NCI-H2107 treated with DMSO at 0.1 percent for 48 hours (cell line): ENCODE measurements at regions not wholly inside any gene's neighbourhood (a gene's known extent, or its start where the extent isn't known, plus 50 kb on each side); places are given as distances from the start of the nearest gene placed in this dataset.

Source experiments
- DNase-seq: peaks from one replicate; lab custom pipeline; 2025; ENCODE audit not compliant: unreplicated experiment; lab: John Stamatoyannopoulos, UW

DNA sequence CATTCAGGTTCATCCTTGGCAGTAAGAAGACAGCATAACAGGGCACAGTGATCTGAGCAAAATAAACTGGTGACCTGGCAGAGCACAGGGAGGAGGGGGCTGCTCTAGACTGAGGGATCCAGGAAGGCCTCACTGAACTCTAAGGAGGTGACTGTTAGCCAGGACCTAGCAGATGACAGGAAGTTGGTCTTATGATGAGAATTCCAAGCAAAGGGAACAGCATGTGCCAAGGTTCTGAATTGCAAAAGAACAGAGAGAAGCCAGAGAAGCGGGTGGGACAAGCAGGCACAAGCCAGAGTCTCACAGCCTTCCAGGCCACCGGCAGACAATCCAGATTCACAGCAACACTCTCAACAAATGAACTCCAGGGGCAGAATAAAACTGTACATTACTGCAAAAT, 152.7 kb upstream of the PTPRM start:
- no peak for DNase-seq

DNA sequence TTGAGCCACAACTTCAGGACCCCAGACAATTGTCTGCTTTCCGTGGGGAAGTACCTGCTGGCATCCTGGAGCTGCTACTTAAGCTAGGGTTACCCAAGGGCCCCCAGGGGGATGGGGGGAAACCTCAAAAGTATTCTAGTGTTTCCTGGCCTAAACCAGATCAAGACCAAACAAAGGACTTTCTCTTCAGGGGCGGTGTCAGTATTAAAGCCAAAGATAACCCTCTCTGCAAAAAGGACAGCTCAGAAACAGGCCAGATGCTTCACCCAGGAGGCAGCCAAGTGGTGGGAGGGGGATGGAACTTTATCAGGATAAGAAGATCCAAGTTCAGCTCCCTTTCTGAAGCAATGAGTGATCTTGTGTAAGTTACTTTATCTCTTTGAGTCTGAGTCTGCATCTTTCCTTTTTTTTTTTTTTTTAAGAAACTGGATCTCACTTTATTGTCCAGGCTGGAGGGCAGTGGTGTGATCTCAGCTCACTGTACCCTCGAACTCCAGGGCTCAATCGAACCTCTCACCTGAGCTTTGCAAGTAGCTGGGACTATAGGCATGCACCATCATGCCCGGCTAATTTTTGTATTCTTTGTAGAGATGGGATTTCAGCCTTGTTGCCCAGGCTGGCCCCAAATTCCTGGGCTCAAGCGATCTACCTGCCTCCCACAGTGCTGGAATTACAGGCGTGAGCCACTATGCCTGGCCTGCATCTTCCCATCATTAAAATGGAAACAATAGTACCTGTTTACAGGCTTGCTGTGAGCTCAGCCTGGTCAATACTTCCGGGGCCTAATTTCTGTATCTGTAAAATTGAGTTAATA, 151.8 kb upstream of the PTPRM start:
- no peak for DNase-seq

- DNase-seq = no peak
Measured at GRCh38 chr18:7417727-7418126, 149.4 kb upstream of the PTPRM start.

DNA sequence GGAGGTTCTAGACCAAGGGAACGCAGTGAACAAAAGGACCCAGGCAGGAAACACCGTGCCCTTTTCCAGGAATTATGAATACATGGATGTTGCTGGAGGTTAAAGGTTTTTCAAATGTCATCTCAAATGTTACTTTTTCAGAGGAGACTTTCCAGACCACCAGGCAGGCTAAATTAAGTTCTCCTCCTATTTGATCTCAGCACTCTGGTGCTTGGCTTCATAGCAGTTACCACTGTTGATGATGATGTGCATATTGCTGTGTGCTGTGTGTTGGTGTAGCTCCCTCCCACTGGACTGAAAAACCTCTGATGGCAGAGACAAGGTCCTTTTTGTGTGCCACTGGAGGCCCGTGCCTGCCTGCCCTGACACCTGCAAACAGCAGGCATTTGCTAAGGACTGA, 137.3 kb upstream of the PTPRM start:
- DNase-seq = no peak

GRCh38 chr18:7436166-7436565, 130.9 kb upstream of the PTPRM start:
- DNase-seq = no peak

DNA sequence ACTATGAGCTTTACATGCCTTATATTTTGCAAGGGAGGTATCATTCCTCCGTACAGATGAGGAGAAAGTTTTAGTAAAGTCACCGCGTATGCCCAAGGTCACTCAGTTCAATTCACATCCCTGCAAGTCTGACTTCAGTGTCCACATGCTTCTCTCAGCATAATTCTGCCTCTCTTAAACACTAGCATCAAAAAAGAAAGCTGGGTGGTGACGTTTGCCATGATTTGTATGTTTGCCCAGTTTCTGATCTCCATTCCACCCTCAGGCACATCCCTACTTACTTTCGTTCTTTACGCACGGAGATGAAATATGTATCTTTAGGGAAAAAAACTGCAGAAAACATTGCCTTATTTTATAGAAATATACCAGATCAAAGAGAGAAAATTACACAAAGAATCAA, 129.2 kb upstream of the PTPRM start:
- no peak for DNase-seq

DNA sequence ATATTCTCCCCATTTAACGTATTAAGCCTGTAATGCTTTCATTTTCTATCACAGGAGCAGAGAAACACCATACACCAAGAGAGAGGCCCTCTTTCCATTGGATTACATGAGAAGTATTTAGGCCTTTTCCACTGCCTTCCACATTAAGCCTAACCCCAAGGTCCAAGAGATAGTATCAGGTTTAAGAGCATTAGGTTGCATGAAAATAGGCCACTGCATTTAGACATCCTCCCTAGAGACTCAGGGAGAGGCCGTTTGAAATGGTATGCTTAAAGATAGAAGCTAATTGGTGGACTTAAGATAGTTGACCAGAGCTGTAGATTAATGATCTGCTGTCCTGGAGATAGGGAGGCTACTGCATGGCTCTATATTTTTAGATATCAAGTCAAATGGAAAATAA, 128.5 kb upstream of the PTPRM start:
- no peak for DNase-seq

DNA sequence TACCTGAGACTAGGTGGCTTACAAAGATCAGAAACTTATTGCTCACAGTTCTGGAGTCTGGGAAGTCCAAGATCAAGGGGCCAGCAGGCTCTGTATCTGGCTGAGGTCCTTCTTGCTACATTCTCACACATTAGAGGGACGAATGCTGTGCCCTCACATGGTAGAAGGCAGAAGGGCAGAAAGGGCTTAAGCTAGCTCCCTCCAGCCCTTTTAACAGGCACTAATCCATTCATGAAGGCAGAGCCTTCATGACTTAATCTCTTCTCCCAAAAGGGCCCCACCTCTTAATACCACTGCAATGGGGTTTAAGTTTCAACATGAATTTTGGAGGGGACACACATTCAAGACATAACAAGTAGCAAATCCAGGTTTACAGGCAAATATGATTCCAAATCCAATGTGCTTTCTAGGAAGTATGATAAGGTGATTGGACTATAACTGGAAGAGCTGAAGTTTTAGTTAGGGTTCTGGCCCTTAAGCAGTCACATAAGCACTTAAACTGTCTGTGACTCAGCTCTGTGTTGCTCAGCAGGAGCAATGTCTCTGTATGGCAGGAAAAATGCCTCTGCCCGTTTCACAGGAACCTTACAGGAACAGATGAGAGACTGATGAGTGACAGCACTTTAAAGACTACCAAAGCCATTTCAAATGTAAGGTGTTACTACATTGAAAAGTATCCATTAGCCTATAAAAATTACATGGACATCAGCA, 119.6 kb upstream of the PTPRM start:
- DNase-seq = no peak

DNA sequence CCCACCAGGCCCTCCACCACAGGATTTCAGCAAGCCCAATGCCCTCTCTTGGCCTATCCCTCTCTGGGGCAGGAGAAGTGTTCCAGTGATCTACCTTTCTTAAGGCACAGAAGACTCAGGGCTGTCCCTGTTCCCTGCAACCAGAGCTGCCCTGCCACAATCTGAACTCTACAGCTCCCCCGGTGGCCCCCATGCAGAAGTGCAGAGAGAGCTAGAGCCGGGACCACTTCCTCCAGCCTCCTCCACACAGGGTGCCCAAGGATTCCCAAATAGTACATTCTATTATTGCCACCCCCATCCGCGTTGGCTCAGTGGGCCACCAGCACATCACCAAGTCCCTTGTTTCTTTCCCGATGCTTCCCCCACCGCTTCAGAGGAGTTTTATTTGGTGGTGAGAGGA, 114.8 kb upstream of the PTPRM start:
- peak; percentile 16 for DNase-seq

DNA sequence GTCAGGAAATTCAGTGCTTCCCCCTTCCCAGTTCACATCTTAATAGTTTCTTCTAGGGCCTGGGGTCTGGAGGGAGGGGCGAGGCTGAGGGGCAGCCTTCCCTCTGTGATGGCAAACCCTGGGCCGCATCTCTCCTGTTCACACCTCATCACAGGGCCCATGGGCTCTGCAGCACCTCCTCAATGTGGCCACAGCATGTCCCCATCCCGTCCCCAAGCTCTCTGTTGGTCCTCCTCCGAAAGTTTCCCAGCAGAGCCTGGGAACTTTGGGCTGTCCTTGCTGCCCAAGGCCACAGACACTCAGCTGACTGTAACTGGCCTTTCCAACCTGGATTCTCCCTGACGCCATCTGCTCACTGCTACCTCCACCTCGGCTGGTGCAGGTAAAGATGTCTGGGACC, 112.7 kb upstream of the PTPRM start:
- DNase-seq = no peak

DNA sequence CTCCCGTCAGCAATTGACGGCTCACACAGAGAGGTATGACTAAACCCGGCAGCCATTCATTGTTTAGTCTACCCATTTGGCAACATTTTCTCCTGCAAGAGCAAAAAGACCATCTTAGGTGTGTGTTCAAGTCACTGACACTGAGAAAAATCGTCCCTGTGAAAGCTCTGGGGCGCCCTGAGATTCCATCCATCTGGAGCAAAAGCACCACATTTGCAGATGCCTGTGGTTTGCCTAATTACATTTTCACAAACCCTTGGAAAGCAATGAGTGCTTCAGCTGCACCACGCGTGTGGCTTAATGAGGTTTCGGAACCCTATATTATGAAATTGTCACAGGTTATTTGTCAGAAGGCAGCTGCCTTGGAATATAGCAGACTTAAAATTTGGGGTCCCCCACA, 110.7 kb upstream of the PTPRM start:
- no peak for DNase-seq

GRCh38 chr18:7457262-7457661, 109.9 kb upstream of the PTPRM start:
- no peak for DNase-seq

- no peak for DNase-seq
Measured at GRCh38 chr18:7458884-7459283, 108.2 kb upstream of the PTPRM start.

DNA sequence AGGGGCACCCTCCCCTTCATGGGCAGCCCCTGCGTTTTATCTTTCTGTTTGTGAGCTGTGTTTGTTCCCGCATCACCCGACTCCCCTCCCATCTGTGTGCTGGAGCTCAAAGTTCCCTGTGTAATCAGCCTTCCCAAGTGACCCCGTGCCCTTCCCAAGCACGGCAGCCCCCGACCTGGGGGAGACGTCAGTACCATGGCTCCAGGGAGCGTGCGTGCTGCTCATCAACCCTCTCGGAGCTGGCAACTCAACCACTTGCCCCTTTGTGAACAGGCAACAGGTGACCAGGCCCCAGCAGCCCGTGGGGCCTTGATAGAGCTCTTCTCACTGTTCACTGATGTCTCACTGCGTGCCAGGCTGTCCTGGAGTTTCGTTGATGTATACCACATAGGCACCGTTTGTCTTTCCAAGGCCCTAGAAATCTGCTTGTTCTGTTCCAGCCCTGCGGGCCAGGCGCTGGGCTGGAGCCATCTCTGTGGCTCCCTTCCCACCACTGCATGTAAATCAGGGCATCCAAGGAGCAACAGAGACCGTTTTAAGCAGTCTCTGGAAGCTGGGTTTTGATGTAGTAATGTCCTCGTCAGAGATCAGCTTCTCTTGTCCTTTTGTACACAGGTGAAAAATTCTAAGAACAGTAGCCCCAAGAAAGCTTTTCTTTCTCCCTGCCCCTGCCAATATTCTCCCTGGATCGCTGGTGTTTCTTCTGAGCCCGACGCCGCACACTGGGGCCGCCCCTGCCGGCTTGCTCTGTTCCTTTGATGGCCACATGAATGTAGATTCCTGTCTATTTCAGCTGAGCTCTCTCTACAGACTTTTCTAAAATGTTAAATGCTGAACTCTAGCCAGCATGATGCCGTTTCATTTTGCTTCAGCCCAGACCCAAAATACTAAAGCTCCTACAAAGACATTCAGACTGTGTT, 107.0 kb upstream of the PTPRM start:
- no peak for DNase-seq

- DNase-seq = no peak
Measured at GRCh38 chr18:7464245-7464966, 102.7 kb upstream of the PTPRM start.

DNA sequence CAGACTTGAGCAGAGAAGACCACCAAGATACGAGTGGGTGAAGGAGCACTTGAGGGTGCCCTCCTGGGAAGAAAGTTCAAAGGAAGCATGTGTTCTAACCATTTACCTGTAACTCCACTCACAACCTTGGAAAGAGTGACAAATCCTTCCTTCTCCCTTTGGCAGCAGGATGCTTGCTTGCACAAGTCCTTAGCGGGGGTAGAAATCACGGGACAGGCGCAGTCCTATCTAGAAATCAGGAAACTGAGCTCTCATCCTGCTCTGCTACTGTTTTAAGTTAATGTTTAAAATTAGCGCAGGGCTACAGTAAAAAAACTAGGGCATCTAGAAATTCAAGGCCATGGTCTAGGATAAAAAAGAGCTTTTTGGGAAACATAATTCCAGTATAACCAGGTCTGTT, 100.9 kb upstream of the PTPRM start:
- no peak for DNase-seq

DNA sequence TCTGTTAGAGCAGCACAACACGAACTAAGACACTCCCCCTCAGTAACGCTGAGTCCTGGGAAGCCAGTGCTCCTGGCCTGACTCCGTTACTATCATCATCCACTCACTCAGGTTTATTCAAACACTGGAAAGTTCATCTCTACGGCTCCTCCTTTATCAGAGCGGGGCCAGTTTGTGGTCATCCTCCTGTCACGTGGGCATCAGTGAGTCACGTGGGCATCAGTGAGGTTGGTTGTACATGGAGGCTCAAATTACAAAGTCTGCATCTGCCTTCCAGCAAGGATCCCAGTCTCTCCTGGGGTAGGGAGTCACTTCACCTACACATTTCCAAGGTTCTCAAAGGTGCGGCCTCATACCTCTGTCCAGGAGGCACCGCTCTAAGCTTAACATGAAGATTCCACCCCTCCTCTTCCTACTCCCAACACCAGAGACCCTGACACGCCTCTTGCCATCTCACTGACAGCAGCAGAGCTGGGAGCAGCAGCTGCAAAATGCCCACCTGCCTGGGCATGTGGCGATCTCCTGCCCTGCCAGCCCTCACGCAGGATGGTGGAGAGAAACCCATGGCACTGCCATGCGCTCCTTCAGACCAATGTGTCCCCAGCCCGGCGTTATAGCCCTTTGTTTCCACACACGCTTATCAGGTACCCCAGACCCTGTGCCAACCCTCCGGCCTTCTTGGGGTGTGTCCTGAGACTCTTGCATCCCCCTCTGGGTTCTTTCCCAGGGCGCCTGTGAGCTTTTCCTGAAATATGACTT, 99.2 kb upstream of the PTPRM start:
- peak; percentile 57 for DNase-seq

DNA sequence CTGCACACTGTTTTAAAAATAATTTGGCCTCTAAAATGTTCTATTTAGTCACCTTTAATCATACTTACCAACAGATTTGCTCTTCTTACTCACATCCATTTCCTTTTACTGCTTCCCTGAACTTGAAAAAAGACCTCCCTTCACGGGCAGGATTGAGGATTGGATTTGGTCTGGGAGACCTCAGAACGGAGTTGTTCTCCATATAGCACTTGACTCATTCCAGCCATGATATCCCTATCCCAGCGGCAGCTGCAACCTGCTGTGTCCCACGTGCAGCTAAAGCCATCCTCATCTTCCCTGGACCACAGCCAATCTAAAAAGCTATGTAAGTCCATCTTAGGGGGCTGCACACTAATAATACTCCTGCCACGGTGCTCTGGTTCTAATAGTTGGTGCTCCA, 97.0 kb upstream of the PTPRM start:
- no peak for DNase-seq

DNA sequence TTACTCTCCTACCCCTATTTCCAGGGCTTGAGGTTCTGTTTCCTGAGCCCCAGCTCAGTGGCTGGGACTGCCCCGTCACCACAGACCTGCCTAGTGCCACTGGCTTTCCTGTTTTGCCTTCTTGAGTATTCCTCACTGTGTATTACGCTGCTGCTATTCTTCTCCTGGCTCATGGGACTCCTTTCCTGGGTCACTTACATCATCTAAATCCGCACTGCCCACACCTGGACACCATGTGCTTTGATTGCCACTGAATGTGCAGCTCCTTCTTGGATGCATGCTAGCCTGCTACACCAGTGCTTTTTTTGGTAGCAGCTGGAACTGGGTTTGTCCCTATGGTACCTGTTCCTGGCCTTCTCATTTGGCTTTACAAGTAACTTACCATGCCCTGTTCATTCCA, 96.6 kb upstream of the PTPRM start:
- DNase-seq = no peak

DNA sequence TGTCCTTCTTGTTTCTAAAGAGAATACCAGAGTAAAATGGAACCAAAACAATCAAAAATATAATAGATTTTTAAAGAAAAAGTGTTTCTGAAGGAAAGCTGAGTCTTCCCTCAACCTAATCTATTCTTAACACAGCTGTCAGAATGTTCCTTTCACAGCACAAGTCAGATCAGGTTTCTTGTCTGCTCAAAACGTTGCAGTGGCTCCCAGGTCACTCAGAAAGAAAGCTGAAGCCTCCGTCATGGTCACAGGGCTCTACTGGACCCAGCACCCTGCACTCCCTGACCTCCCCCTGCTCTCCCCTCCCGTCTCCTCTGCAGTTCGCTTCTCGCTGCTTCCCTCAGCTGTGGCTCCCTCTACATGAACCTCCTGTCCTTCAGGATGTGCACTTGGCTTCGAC, 90.7 kb upstream of the PTPRM start:
- DNase-seq = no peak
